ENCODE measurements at regions not wholly inside any gene's neighbourhood (a gene's known extent, or its start where the extent isn't known, plus 50 kb on each side); places are given as distances from the start of the nearest gene placed in this dataset.

DNA sequence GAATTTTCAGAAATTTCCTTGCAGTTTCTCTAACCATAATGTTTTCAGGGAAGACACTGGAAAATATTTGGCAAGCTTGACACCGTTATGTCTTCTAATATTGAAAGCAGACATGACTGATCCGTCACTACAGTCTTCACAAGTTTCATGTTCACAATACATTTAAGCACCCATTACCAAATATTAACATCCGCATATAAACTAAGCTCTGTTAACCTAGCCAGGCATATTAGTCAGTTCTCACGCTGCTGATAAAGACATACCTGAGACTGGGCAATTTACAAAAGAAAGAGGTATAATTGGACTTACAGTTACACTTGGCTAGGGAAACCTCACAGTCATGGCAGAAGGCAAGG lies 162.7 kb upstream of the LYSMD4 start:
- no peak overlapping the region for H3K27ac ChIP-seq (ENCODE audit: low read length)
- H3K27me3 ChIP-seq (ENCODE audit: control insufficient read depth in 1 of 2, insufficient read depth in 2 of 2, low read length in 2 of 2), result no peaks in the 10 kb centered on the region
- no peaks in the 10 kb centered on the region for H3K4me1 ChIP-seq (ENCODE audit: control insufficient read depth, insufficient read depth, low read length)
- no peaks in the 10 kb centered on the region for H3K9me3 ChIP-seq (ENCODE audit: control insufficient read depth in 2 of 2, low read length in 2 of 2)
- H3K9ac ChIP-seq (ENCODE audit: low read length in 2 of 2), result no peak overlapping the region
- no peak overlapping the region for H3K4me3 ChIP-seq (ENCODE audit: low read length in 2 of 2)
- H3K36me3 ChIP-seq (ENCODE audit: control insufficient read depth in 2 of 2, insufficient read depth in 2 of 2, low read length in 2 of 2), result no peaks in the 10 kb centered on the region

- Histone ChIP-seq H3K4me3 (ENCODE audit: low read length in 2 of 2) (no peak overlapping the region), H3K9ac (ENCODE audit: low read length in 2 of 2) (no peak overlapping the region), H3K27me3 (ENCODE audit: control insufficient read depth in 1 of 2, insufficient read depth in 2 of 2, low read length in 2 of 2) (no peaks in the 10 kb centered on the region), H3K27ac (ENCODE audit: low read length) (no peak overlapping the region), H3K36me3 (ENCODE audit: control insufficient read depth in 2 of 2, insufficient read depth in 2 of 2, low read length in 2 of 2) (no peaks in the 10 kb centered on the region), H3K9me3 (ENCODE audit: control insufficient read depth in 2 of 2, low read length in 2 of 2) (no peaks in the 10 kb centered on the region), H3K4me1 (ENCODE audit: control insufficient read depth, insufficient read depth, low read length) (no peaks in the 10 kb centered on the region)
These were observed 162.1 kb upstream of the LYSMD4 start for GRCh38 chr15:99895189-99895955.

GRCh38 chr15:99878835-99879234 lies 145.6 kb upstream of the LYSMD4 start:
- Histone ChIP-seq H3K4me1 (ENCODE audit: control insufficient read depth, insufficient read depth, low read length) (no peaks in the 10 kb centered on the region), H3K27me3 (ENCODE audit: control insufficient read depth in 1 of 2, insufficient read depth in 2 of 2, low read length in 2 of 2) (no peaks in the 10 kb centered on the region), H3K27ac (ENCODE audit: low read length) (no peak overlapping the region), H3K36me3 (ENCODE audit: control insufficient read depth in 2 of 2, insufficient read depth in 2 of 2, low read length in 2 of 2) (peaks cover 0 to 5% of the 10 kb centered on the region in 2 donors), H3K9ac (ENCODE audit: low read length in 2 of 2) (no peak overlapping the region), H3K4me3 (ENCODE audit: low read length in 2 of 2) (no peak overlapping the region), H3K9me3 (ENCODE audit: control insufficient read depth in 2 of 2, low read length in 2 of 2) (no peaks in the 10 kb centered on the region)

DNA sequence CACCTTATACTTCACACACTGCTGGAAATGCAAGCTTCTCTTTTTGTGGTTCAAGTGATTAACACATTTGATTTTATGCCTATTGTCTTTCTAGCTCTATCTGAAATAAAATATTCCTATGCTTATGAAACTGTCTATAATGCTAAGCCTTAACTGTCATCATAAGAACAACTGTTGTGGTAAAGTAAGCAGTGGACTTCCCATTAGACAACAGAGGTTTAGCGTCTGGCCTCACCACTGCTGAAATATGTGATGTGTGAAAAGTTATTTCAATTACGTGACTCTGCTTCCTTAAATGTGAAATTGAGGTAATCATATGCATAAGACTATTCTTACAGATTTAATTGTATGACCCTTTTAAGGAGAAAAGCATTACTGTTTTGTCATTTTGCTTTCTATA lies 140.2 kb upstream of the LYSMD4 start:
- Histone ChIP-seq H3K4me1 (ENCODE audit: control insufficient read depth, insufficient read depth, low read length) (no peaks in the 10 kb centered on the region), H3K36me3 (ENCODE audit: control insufficient read depth in 2 of 2, insufficient read depth in 2 of 2, low read length in 2 of 2) (peaks cover 0 to 5% of the 10 kb centered on the region in 2 donors), H3K27me3 (ENCODE audit: control insufficient read depth in 1 of 2, insufficient read depth in 2 of 2, low read length in 2 of 2) (no peaks in the 10 kb centered on the region), H3K9me3 (ENCODE audit: control insufficient read depth in 2 of 2, low read length in 2 of 2) (no peaks in the 10 kb centered on the region), H3K4me3 (ENCODE audit: low read length in 2 of 2) (no peak overlapping the region), H3K9ac (ENCODE audit: low read length in 2 of 2) (no peak overlapping the region), H3K27ac (ENCODE audit: low read length) (no peak overlapping the region)

GRCh38 chr15:99863550-99864198 lies 130.4 kb upstream of the LYSMD4 start:
- H3K27ac ChIP-seq (ENCODE audit: low read length), result no peak overlapping the region
- H3K4me3 ChIP-seq (ENCODE audit: low read length in 2 of 2), result no peak overlapping the region

DNA sequence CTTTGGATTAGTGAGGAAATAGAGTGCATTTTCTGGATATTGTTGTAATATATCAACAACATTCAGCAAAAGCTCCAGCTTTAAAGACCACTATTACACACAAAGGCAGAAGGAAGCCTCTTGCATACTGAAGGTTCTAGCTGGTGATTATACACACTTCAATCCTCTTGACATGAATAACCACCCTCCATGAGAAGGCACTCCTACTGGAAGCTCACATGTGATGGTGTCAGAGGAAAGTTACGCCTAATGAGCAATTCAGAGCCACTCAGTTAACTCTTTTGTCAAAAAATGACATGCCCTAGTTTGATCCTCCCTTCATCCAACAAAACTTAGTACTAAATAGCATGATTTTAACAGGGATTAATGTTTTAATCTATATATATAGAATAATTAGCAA lies 124.6 kb upstream of the LYSMD4 start:
- H3K27ac ChIP-seq (ENCODE audit: low read length), result no peak overlapping the region

More at GRCh38 chr15:99863550-99864198, 130.4 kb upstream of the LYSMD4 start:
- H3K27me3 ChIP-seq (ENCODE audit: control insufficient read depth in 1 of 2, insufficient read depth in 2 of 2, low read length in 2 of 2), result no peaks in the 10 kb centered on the region
- no peaks in the 10 kb centered on the region for H3K36me3 ChIP-seq (ENCODE audit: control insufficient read depth in 2 of 2, insufficient read depth in 2 of 2, low read length in 2 of 2)
- H3K9me3 ChIP-seq (ENCODE audit: control insufficient read depth in 2 of 2, low read length in 2 of 2), result no peaks in the 10 kb centered on the region
- no peak overlapping the region for H3K9ac ChIP-seq (ENCODE audit: low read length in 2 of 2)
- no peaks in the 10 kb centered on the region for H3K4me1 ChIP-seq (ENCODE audit: control insufficient read depth, insufficient read depth, low read length)

DNA sequence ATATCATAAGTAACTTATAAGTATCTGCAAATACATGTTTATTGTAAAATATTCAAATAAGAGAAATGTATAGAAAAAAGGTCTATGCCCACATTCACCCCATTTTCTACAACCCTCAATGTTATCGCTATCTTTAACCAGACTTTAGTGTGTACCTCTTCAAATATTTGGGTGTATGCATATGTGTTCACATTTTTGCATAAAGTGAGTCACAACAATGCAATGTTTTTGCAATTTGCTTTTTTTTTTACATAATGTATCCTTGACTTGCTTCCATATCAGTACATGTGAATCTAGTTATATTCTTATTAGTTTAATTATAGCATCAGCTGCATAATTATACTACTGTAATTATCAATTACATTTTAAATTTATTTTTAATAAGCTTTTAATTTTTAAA lies 117.3 kb upstream of the LYSMD4 start:
- Histone ChIP-seq H3K9ac (ENCODE audit: low read length in 2 of 2) (no peak overlapping the region), H3K4me1 (ENCODE audit: control insufficient read depth, insufficient read depth, low read length) (no peaks in the 10 kb centered on the region), H3K27ac (ENCODE audit: low read length) (no peak overlapping the region), H3K27me3 (ENCODE audit: control insufficient read depth in 1 of 2, insufficient read depth in 2 of 2, low read length in 2 of 2) (no peaks in the 10 kb centered on the region), H3K9me3 (ENCODE audit: control insufficient read depth in 2 of 2, low read length in 2 of 2) (no peaks in the 10 kb centered on the region), H3K36me3 (ENCODE audit: control insufficient read depth in 2 of 2, insufficient read depth in 2 of 2, low read length in 2 of 2) (no peaks in the 10 kb centered on the region), H3K4me3 (ENCODE audit: low read length in 2 of 2) (no peak overlapping the region)

More for the DNA sequence above, 124.6 kb upstream of the LYSMD4 start:
- Histone ChIP-seq H3K9me3 (ENCODE audit: control insufficient read depth in 2 of 2, low read length in 2 of 2) (no peaks in the 10 kb centered on the region), H3K4me1 (ENCODE audit: control insufficient read depth, insufficient read depth, low read length) (no peaks in the 10 kb centered on the region), H3K9ac (ENCODE audit: low read length in 2 of 2) (no peak overlapping the region), H3K4me3 (ENCODE audit: low read length in 2 of 2) (no peak overlapping the region), H3K36me3 (ENCODE audit: control insufficient read depth in 2 of 2, insufficient read depth in 2 of 2, low read length in 2 of 2) (no peaks in the 10 kb centered on the region), H3K27me3 (ENCODE audit: control insufficient read depth in 1 of 2, insufficient read depth in 2 of 2, low read length in 2 of 2) (no peaks in the 10 kb centered on the region)

- Histone ChIP-seq H3K36me3 (ENCODE audit: control insufficient read depth in 2 of 2, insufficient read depth in 2 of 2, low read length in 2 of 2) (no peaks in the 10 kb centered on the region), H3K27me3 (ENCODE audit: control insufficient read depth in 1 of 2, insufficient read depth in 2 of 2, low read length in 2 of 2) (no peaks in the 10 kb centered on the region), H3K9me3 (ENCODE audit: control insufficient read depth in 2 of 2, low read length in 2 of 2) (no peaks in the 10 kb centered on the region), H3K4me1 (ENCODE audit: control insufficient read depth, insufficient read depth, low read length) (no peaks in the 10 kb centered on the region), H3K27ac (ENCODE audit: low read length) (no peak overlapping the region), H3K9ac (ENCODE audit: low read length in 2 of 2) (no peak overlapping the region), H3K4me3 (ENCODE audit: low read length in 2 of 2) (no peak overlapping the region)
These were observed 111.8 kb upstream of the LYSMD4 start for GRCh38 chr15:99845009-99845408.

DNA sequence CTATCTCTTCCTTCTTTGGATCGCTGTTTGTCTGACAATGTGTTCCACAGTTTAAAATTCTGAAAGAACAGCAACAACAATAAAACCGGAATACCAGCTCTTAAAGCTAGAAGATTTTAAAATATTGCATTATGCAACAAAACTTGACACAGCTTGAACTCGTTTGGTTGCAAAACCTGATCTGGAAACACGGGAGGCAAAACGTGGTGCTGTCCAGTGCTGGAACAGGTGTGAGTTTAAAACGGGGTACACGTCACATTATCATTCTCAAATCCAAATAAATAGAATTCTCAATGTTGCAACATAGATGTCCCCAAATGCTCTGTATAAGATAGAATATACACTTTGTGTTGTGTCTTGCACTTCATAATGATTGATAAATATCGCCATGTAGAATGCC lies 110.9 kb upstream of the LYSMD4 start:
- Histone ChIP-seq H3K27ac (ENCODE audit: low read length) (no peak overlapping the region), H3K9ac (ENCODE audit: low read length in 2 of 2) (no peak overlapping the region), H3K9me3 (ENCODE audit: control insufficient read depth in 2 of 2, low read length in 2 of 2) (no peaks in the 10 kb centered on the region), H3K4me3 (ENCODE audit: low read length in 2 of 2) (no peak overlapping the region), H3K36me3 (ENCODE audit: control insufficient read depth in 2 of 2, insufficient read depth in 2 of 2, low read length in 2 of 2) (no peaks in the 10 kb centered on the region), H3K27me3 (ENCODE audit: control insufficient read depth in 1 of 2, insufficient read depth in 2 of 2, low read length in 2 of 2) (no peaks in the 10 kb centered on the region), H3K4me1 (ENCODE audit: control insufficient read depth, insufficient read depth, low read length) (no peaks in the 10 kb centered on the region)

- Histone ChIP-seq H3K36me3 (ENCODE audit: control insufficient read depth in 2 of 2, insufficient read depth in 2 of 2, low read length in 2 of 2) (no peaks in the 10 kb centered on the region), H3K9me3 (ENCODE audit: control insufficient read depth in 2 of 2, low read length in 2 of 2) (no peaks in the 10 kb centered on the region), H3K4me1 (ENCODE audit: control insufficient read depth, insufficient read depth, low read length) (no peaks in the 10 kb centered on the region), H3K27ac (ENCODE audit: low read length) (no peak overlapping the region), H3K4me3 (ENCODE audit: low read length in 2 of 2) (no peak overlapping the region), H3K9ac (ENCODE audit: low read length in 2 of 2) (no peak overlapping the region), H3K27me3 (ENCODE audit: control insufficient read depth in 1 of 2, insufficient read depth in 2 of 2, low read length in 2 of 2) (no peaks in the 10 kb centered on the region)
These were observed 108.8 kb upstream of the LYSMD4 start for GRCh38 chr15:99842071-99842470.

DNA sequence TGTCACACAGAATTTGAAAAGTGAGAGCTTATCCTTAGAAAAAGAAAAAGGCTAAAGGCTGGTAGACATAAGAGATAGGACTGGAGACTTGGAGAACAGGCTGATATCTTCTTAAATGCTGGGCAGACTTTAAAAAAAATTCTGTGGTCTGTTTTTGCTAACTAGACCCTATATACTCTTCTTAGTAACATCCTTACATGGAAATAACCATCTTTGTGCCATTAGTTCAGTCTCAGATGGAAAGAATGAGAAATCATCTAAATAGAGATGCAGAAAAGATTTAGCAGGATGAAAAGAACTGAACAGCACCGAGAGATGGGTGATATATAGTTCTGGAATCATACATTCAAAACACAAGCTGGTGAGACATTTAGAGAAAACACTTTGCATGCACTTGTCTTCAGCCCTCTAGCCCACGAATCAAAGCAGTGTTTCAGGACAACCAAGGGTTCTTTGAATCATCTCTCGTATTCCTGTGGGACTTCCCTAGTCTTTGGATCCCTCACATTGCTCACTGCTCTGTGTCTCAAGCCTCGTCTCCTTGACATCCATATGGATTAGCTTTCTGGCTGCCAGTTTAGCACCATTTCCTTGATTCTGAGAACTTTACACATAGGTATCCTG lies 93.0 kb upstream of the LYSMD4 start:
- no peak overlapping the region for H3K9ac ChIP-seq (ENCODE audit: low read length in 2 of 2)
- no peak overlapping the region for H3K4me3 ChIP-seq (ENCODE audit: low read length in 2 of 2)
- no peaks in the 10 kb centered on the region for H3K9me3 ChIP-seq (ENCODE audit: control insufficient read depth in 2 of 2, low read length in 2 of 2)
- H3K36me3 ChIP-seq (ENCODE audit: control insufficient read depth in 2 of 2, insufficient read depth in 2 of 2, low read length in 2 of 2), result no peaks in the 10 kb centered on the region
- H3K27me3 ChIP-seq (ENCODE audit: control insufficient read depth in 1 of 2, insufficient read depth in 2 of 2, low read length in 2 of 2), result no peaks in the 10 kb centered on the region
- H3K27ac ChIP-seq (ENCODE audit: low read length), result no peak overlapping the region
- H3K4me1 ChIP-seq (ENCODE audit: control insufficient read depth, insufficient read depth, low read length), result no peaks in the 10 kb centered on the region
